ENCODE measurements at regions not wholly inside any gene's neighbourhood (a gene's known extent, or its start where the extent isn't known, plus 50 kb on each side); places are given as distances from the start of the nearest gene placed in this dataset.

GRCh38 chr6:81624453-81624852 lies 128.0 kb downstream of the TENT5A start:
- H3K9me3 ChIP-seq (ENCODE audit: insufficient read depth, low read depth, low read length) = peaks cover 7% of the 10 kb centered on the region; the same call in 1 of the 2 replicates
- no peak overlapping the region for H3K27ac ChIP-seq (ENCODE audit: low read depth, low read length)
- H3K27me3 ChIP-seq (ENCODE audit: insufficient read depth, low read length) = no peaks in the 10 kb centered on the region
- H3K4me3 ChIP-seq (ENCODE audit: low read length) = no peak overlapping the region
- no peaks in the 10 kb centered on the region; the same call in 1 of the 2 replicates for H3K4me1 ChIP-seq (ENCODE audit: insufficient read depth, low read length)
- H3K36me3 ChIP-seq (ENCODE audit: insufficient read depth, low read length) = no peaks in the 10 kb centered on the region
- no peak overlapping the region for H3K9ac ChIP-seq (ENCODE audit: low read depth, low read length)
- WGBS = 100% methylated on average over 1 of the region's 1 CpG

- Histone ChIP-seq H3K4me1 (ENCODE audit: insufficient read depth, low read length) (no peaks in the 10 kb centered on the region; the same call in 1 of the 2 replicates), H3K27ac (ENCODE audit: low read depth, low read length) (no peak overlapping the region), H3K27me3 (ENCODE audit: insufficient read depth, low read length) (no peaks in the 10 kb centered on the region), H3K36me3 (ENCODE audit: insufficient read depth, low read length) (no peaks in the 10 kb centered on the region), H3K9ac (ENCODE audit: low read depth, low read length) (no peak overlapping the region), H3K4me3 (ENCODE audit: low read length) (no peak overlapping the region), H3K9me3 (ENCODE audit: insufficient read depth, low read depth, low read length) (no peaks in the 10 kb centered on the region)
These were observed 129.2 kb downstream of the TENT5A start for GRCh38 chr6:81623106-81623759.

- Histone ChIP-seq H3K9me3 (ENCODE audit: insufficient read depth, low read depth, low read length) (no peaks in the 10 kb centered on the region), H3K9ac (ENCODE audit: low read depth, low read length) (no peak overlapping the region), H3K4me3 (ENCODE audit: low read length) (no peak overlapping the region), H3K4me1 (ENCODE audit: insufficient read depth, low read length) (no peaks in the 10 kb centered on the region; the same call in 1 of the 2 replicates), H3K27me3 (ENCODE audit: insufficient read depth, low read length) (no peaks in the 10 kb centered on the region), H3K36me3 (ENCODE audit: insufficient read depth, low read length) (no peaks in the 10 kb centered on the region), H3K27ac (ENCODE audit: low read depth, low read length) (no peak overlapping the region)
- 94% methylated on average over 2 of the region's 2 CpGs for WGBS
These were observed 130.6 kb downstream of the TENT5A start for GRCh38 chr6:81621816-81622395.

- H3K27me3 ChIP-seq (ENCODE audit: insufficient read depth, low read length) = no peaks in the 10 kb centered on the region
- no peaks in the 10 kb centered on the region for H3K9me3 ChIP-seq (ENCODE audit: insufficient read depth, low read depth, low read length)
- no peak overlapping the region for H3K27ac ChIP-seq (ENCODE audit: low read depth, low read length)
- H3K36me3 ChIP-seq (ENCODE audit: insufficient read depth, low read length) = no peaks in the 10 kb centered on the region
- H3K4me1 ChIP-seq (ENCODE audit: insufficient read depth, low read length) = peaks cover 4% of the 10 kb centered on the region; the same call in 1 of the 2 replicates
- 78% methylated on average over 1 of the region's 1 CpG for whole genome bisulfite sequencing
- no peak overlapping the region for H3K4me3 ChIP-seq (ENCODE audit: low read length)
- no peak overlapping the region for H3K9ac ChIP-seq (ENCODE audit: low read depth, low read length)
These were observed 138.2 kb downstream of the TENT5A start for GRCh38 chr6:81614292-81614691.

- H3K9ac ChIP-seq (ENCODE audit: low read depth, low read length) = no peak overlapping the region
- H3K4me3 ChIP-seq (ENCODE audit: low read length) = no peak overlapping the region
- H3K9me3 ChIP-seq (ENCODE audit: insufficient read depth, low read depth, low read length) = no peaks in the 10 kb centered on the region
- WGBS = 95% methylated on average over 1 of the region's 1 CpG
- H3K27me3 ChIP-seq (ENCODE audit: insufficient read depth, low read length) = no peaks in the 10 kb centered on the region
- H3K4me1 ChIP-seq (ENCODE audit: insufficient read depth, low read length) = peaks cover 4% of the 10 kb centered on the region; the same call in 1 of the 2 replicates
- no peak overlapping the region for H3K27ac ChIP-seq (ENCODE audit: low read depth, low read length)
- no peaks in the 10 kb centered on the region for H3K36me3 ChIP-seq (ENCODE audit: insufficient read depth, low read length)
These were observed 138.9 kb downstream of the TENT5A start for GRCh38 chr6:81613606-81614005.

- Histone ChIP-seq H3K4me1 (ENCODE audit: insufficient read depth, low read length) (peaks cover 4% of the 10 kb centered on the region; the same call in 1 of the 2 replicates), H3K36me3 (ENCODE audit: insufficient read depth, low read length) (no peaks in the 10 kb centered on the region), H3K27ac (ENCODE audit: low read depth, low read length) (no peak overlapping the region), H3K4me3 (ENCODE audit: low read length) (no peak overlapping the region), H3K9ac (ENCODE audit: low read depth, low read length) (no peak overlapping the region), H3K27me3 (ENCODE audit: insufficient read depth, low read length) (no peaks in the 10 kb centered on the region), H3K9me3 (ENCODE audit: insufficient read depth, low read depth, low read length) (no peaks in the 10 kb centered on the region)
- WGBS = 97% methylated on average over 4 of the region's 4 CpGs
These were observed 140.3 kb downstream of the TENT5A start for GRCh38 chr6:81612136-81612535.

GRCh38 chr6:81609736-81610135 lies 142.7 kb downstream of the TENT5A start:
- H3K36me3 ChIP-seq (ENCODE audit: insufficient read depth, low read length) = no peaks in the 10 kb centered on the region
- no peak overlapping the region for H3K27ac ChIP-seq (ENCODE audit: low read depth, low read length)
- H3K4me1 ChIP-seq (ENCODE audit: insufficient read depth, low read length) = peaks cover 4% of the 10 kb centered on the region; the same call in 1 of the 2 replicates
- no peak overlapping the region for H3K4me3 ChIP-seq (ENCODE audit: low read length)
- no peak overlapping the region for H3K9ac ChIP-seq (ENCODE audit: low read depth, low read length)
- no peaks in the 10 kb centered on the region for H3K9me3 ChIP-seq (ENCODE audit: insufficient read depth, low read depth, low read length)
- H3K27me3 ChIP-seq (ENCODE audit: insufficient read depth, low read length) = no peaks in the 10 kb centered on the region

- no peak overlapping the region for H3K9ac ChIP-seq (ENCODE audit: low read depth, low read length)
- WGBS = 92% methylated on average over 2 of the region's 2 CpGs
- no peak overlapping the region for H3K4me3 ChIP-seq (ENCODE audit: low read length)
- H3K9me3 ChIP-seq (ENCODE audit: insufficient read depth, low read depth, low read length) = no peaks in the 10 kb centered on the region
- H3K4me1 ChIP-seq (ENCODE audit: insufficient read depth, low read length) = no peaks in the 10 kb centered on the region
- H3K27ac ChIP-seq (ENCODE audit: low read depth, low read length) = no peak overlapping the region
- H3K36me3 ChIP-seq (ENCODE audit: insufficient read depth, low read length) = no peaks in the 10 kb centered on the region
- no peaks in the 10 kb centered on the region for H3K27me3 ChIP-seq (ENCODE audit: insufficient read depth, low read length)
These were observed 143.7 kb downstream of the TENT5A start for GRCh38 chr6:81608776-81609175.

GRCh38 chr6:81606965-81607381 lies 145.5 kb downstream of the TENT5A start:
- Histone ChIP-seq H3K9me3 (ENCODE audit: insufficient read depth, low read depth, low read length) (no peaks in the 10 kb centered on the region), H3K4me1 (ENCODE audit: insufficient read depth, low read length) (no peaks in the 10 kb centered on the region), H3K27ac (ENCODE audit: low read depth, low read length) (no peak overlapping the region), H3K36me3 (ENCODE audit: insufficient read depth, low read length) (no peaks in the 10 kb centered on the region), H3K9ac (ENCODE audit: low read depth, low read length) (no peak overlapping the region), H3K27me3 (ENCODE audit: insufficient read depth, low read length) (no peaks in the 10 kb centered on the region), H3K4me3 (ENCODE audit: low read length) (no peak overlapping the region)
- WGBS = 100% methylated on average over 2 of the region's 2 CpGs

GRCh38 chr6:81605526-81605925 lies 147.0 kb downstream of the TENT5A start:
- H3K27ac ChIP-seq (ENCODE audit: low read depth, low read length) = no peak overlapping the region
- H3K9me3 ChIP-seq (ENCODE audit: insufficient read depth, low read depth, low read length) = no peaks in the 10 kb centered on the region
- H3K4me1 ChIP-seq (ENCODE audit: insufficient read depth, low read length) = no peaks in the 10 kb centered on the region
- WGBS = 100% methylated on average over 1 of the region's 1 CpG
- H3K36me3 ChIP-seq (ENCODE audit: insufficient read depth, low read length) = no peaks in the 10 kb centered on the region
- no peaks in the 10 kb centered on the region for H3K27me3 ChIP-seq (ENCODE audit: insufficient read depth, low read length)
- H3K4me3 ChIP-seq (ENCODE audit: low read length) = no peak overlapping the region
- H3K9ac ChIP-seq (ENCODE audit: low read depth, low read length) = no peak overlapping the region

- Histone ChIP-seq H3K9me3 (ENCODE audit: insufficient read depth, low read depth, low read length) (no peaks in the 10 kb centered on the region), H3K27me3 (ENCODE audit: insufficient read depth, low read length) (no peaks in the 10 kb centered on the region), H3K27ac (ENCODE audit: low read depth, low read length) (no peak overlapping the region), H3K4me1 (ENCODE audit: insufficient read depth, low read length) (no peaks in the 10 kb centered on the region), H3K4me3 (ENCODE audit: low read length) (no peak overlapping the region), H3K36me3 (ENCODE audit: insufficient read depth, low read length) (no peaks in the 10 kb centered on the region), H3K9ac (ENCODE audit: low read depth, low read length) (no peak overlapping the region)
- WGBS = 73% methylated on average over 1 of the region's 2 CpGs
These were observed 150.6 kb downstream of the TENT5A start for GRCh38 chr6:81601918-81602317.
